ENCODE measurements at regions not wholly inside any gene's neighbourhood (a gene's known extent, or its start where the extent isn't known, plus 50 kb on each side); places are given as distances from the start of the nearest gene placed in this dataset.

- Histone ChIP-seq H3K36me3 (ENCODE audit: low read depth) (no peaks in the 10 kb centered on the region), H3K79me2 (ENCODE audit: insufficient read depth) (no peaks in the 10 kb centered on the region), H3K4me3 (no peak overlapping the region), H3K9me2 (ENCODE audit: insufficient read depth) (no peaks in the 10 kb centered on the region), H2AFZ (no peak overlapping the region), H3K27me3 (replicated peaks; ENCODE audit: insufficient read depth) (no peaks in the 10 kb centered on the region), H3K9ac (no peak overlapping the region), H3K4me2 (ENCODE audit: unreplicated experiment) (no peak overlapping the region), H3K27ac (no peak overlapping the region), H4K20me1 (ENCODE audit: insufficient read depth) (no peaks in the 10 kb centered on the region), H3F3A (ENCODE audit: insufficient read depth) (no peaks in the 10 kb centered on the region), H3K4me1 (ENCODE audit: insufficient read depth) (no peaks in the 10 kb centered on the region), H3K9me3 (ENCODE audit: low read depth) (no peaks in the 10 kb centered on the region)
- 18 to 20% methylated on average over 5 of the region's 5 CpGs for WGBS, 2 experiments (ENCODE audit: low coverage in 1 of 2, low lambda C conversion rate in 2 of 2, missing lambda C conversion rate in 2 of 2)
- in situ Hi-C loops (cut with MboI): no loop called here
- TF ChIP-seq EZH2phosphoT487 (IDR thresholded peaks at IDR 0.05; ENCODE audit: insufficient read depth, low read depth): no peak
- no peak for TF ChIP-seq EZH2 (IDR thresholded peaks at IDR 0.05; ENCODE audit: insufficient read depth, poor library complexity, severe bottlenecking)
- DNase-seq: no peak
Observed at GRCh38 chr2:76268902-76269620, 558.3 kb upstream of the GCFC2 start.

GRCh38 chr2:76268484-76268883, 557.8 kb upstream of the GCFC2 start:
- no peak overlapping the region for H2AFZ ChIP-seq

DNA sequence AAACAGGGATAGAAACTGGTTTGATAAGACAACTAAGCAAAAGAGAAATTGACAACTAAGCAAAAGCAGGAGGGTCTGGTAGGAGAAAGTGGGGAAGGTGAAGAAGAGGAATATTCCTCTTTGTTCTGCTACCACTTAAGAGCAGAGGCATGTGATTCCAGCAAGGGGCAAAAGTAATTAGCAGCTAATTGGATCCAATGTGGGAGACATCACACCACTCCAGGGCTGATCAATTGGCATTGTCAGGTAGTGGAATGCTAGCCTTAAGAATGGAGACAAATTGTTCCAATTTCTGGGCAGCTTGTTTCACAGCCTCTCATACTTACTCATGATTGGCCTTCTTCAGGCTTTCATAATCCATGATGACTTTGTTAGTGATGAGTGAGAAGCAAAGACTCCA, 547.1 kb upstream of the GCFC2 start:
- H3K27ac ChIP-seq: no peak overlapping the region
- H3F3A ChIP-seq (ENCODE audit: insufficient read depth): no peaks in the 10 kb centered on the region

More at GRCh38 chr2:76268484-76268883, 557.8 kb upstream of the GCFC2 start:
- Histone ChIP-seq H3K36me3 (ENCODE audit: low read depth) (no peaks in the 10 kb centered on the region), H3K9me3 (ENCODE audit: low read depth) (no peaks in the 10 kb centered on the region), H3K27ac (no peak overlapping the region), H4K20me1 (ENCODE audit: insufficient read depth) (no peaks in the 10 kb centered on the region), H3K4me3 (no peak overlapping the region), H3K79me2 (ENCODE audit: insufficient read depth) (no peaks in the 10 kb centered on the region), H3F3A (ENCODE audit: insufficient read depth) (no peaks in the 10 kb centered on the region), H3K4me2 (ENCODE audit: unreplicated experiment) (no peak overlapping the region), H3K4me1 (ENCODE audit: insufficient read depth) (no peaks in the 10 kb centered on the region), H3K9me2 (ENCODE audit: insufficient read depth) (no peaks in the 10 kb centered on the region), H3K27me3 (replicated peaks; ENCODE audit: insufficient read depth) (no peaks in the 10 kb centered on the region), H3K9ac (no peak overlapping the region)
- in situ Hi-C loops (cut with MboI): no loop called here
- no peak for DNase-seq
- TF ChIP-seq EZH2 (IDR thresholded peaks at IDR 0.05; ENCODE audit: insufficient read depth, poor library complexity, severe bottlenecking) (no peak), EZH2phosphoT487 (IDR thresholded peaks at IDR 0.05; ENCODE audit: insufficient read depth, low read depth) (no peak)
- 0% methylated on average over 1 of the region's 1 CpG for WGBS, 2 experiments (ENCODE audit: low coverage in 1 of 2, low lambda C conversion rate in 2 of 2, missing lambda C conversion rate in 2 of 2)

DNA sequence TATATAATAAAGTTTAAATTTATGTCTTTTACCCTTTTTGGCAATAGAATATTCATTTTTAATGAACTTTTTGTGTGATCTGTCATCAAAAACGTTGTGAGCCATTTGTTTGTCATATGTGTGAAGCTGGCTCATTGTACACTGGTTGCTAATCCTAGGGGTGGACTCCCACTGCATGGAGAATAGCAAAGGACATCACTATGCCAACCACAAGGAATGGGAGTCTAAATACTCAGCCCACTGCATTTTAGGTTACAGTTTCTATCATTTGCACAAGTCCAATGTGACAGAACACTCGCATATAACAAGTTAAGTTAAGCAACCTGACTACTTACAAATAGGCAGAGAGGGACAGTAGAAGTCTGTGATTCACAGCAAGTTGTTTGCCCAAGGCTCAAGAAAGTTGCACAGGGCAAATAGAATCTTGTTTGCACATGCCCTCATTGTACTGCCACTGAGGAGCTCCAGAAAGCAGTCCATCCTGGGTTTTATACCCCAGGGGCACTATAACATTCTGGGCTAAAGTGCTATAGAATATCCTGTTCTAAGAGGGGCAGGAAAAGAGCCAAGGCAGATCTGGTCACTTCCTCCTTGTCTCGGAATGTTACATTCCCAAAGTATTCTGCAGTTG, 545.9 kb upstream of the GCFC2 start:
- no peaks in the 10 kb centered on the region for H3K27me3 ChIP-seq (replicated peaks; ENCODE audit: insufficient read depth)
- no peaks in the 10 kb centered on the region for H3F3A ChIP-seq (ENCODE audit: insufficient read depth)
- no peak overlapping the region for H3K4me3 ChIP-seq
- H3K9ac ChIP-seq: no peak overlapping the region
- H3K4me1 ChIP-seq (ENCODE audit: insufficient read depth): no peaks in the 10 kb centered on the region
- H3K4me2 ChIP-seq (ENCODE audit: unreplicated experiment): no peak overlapping the region
- H3K79me2 ChIP-seq (ENCODE audit: insufficient read depth): no peaks in the 10 kb centered on the region
- H4K20me1 ChIP-seq (ENCODE audit: insufficient read depth): no peaks in the 10 kb centered on the region
- no peak for DNase-seq
- no peaks in the 10 kb centered on the region for H3K36me3 ChIP-seq (ENCODE audit: low read depth)
- TF ChIP-seq EZH2 (IDR thresholded peaks at IDR 0.05; ENCODE audit: insufficient read depth, poor library complexity, severe bottlenecking) (no peak), EZH2phosphoT487 (IDR thresholded peaks at IDR 0.05; ENCODE audit: insufficient read depth, low read depth) (no peak)
- H3K9me3 ChIP-seq (ENCODE audit: low read depth): no peaks in the 10 kb centered on the region
- H3K27ac ChIP-seq: no peak overlapping the region
- 4 to 7% methylated on average over 3 of the region's 3 CpGs for WGBS, 2 experiments (ENCODE audit: low coverage in 1 of 2, low lambda C conversion rate in 2 of 2, missing lambda C conversion rate in 2 of 2)
- no peaks in the 10 kb centered on the region for H3K9me2 ChIP-seq (ENCODE audit: insufficient read depth)
- H2AFZ ChIP-seq: no peak overlapping the region
- in situ Hi-C loops (cut with MboI): no loop called here

More for the DNA sequence above, 547.1 kb upstream of the GCFC2 start:
- no peak overlapping the region for H2AFZ ChIP-seq
- H3K4me1 ChIP-seq (ENCODE audit: insufficient read depth): no peaks in the 10 kb centered on the region
- no peaks in the 10 kb centered on the region for H3K27me3 ChIP-seq (replicated peaks; ENCODE audit: insufficient read depth)
- no peaks in the 10 kb centered on the region for H4K20me1 ChIP-seq (ENCODE audit: insufficient read depth)
- H3K9me3 ChIP-seq (ENCODE audit: low read depth): no peaks in the 10 kb centered on the region
- no peak overlapping the region for H3K9ac ChIP-seq
- H3K9me2 ChIP-seq (ENCODE audit: insufficient read depth): no peaks in the 10 kb centered on the region
- in situ Hi-C loops (cut with MboI): no loop called here
- H3K4me2 ChIP-seq (ENCODE audit: unreplicated experiment): no peak overlapping the region
- H3K4me3 ChIP-seq: no peak overlapping the region
- no peaks in the 10 kb centered on the region for H3K79me2 ChIP-seq (ENCODE audit: insufficient read depth)
- DNase-seq: no peak
- no peak for TF ChIP-seq EZH2 (IDR thresholded peaks at IDR 0.05; ENCODE audit: insufficient read depth, poor library complexity, severe bottlenecking)
- no peak for TF ChIP-seq EZH2phosphoT487 (IDR thresholded peaks at IDR 0.05; ENCODE audit: insufficient read depth, low read depth)
- no peaks in the 10 kb centered on the region for H3K36me3 ChIP-seq (ENCODE audit: low read depth)

Measured in GM23248 (cell line).